Activated CD4-positive, alpha-beta T cell treated with anti-CD3 and anti-CD28 coated beads, Interleukin-2, Interleukin-4, amounts not matched to agents 100 ng/mL and 50 ng/mL, durations not matched to agents 16 hours and 8 hours (primary cell): ENCODE measurements at regions not wholly inside any gene's neighbourhood (a gene's known extent, or its start where the extent isn't known, plus 50 kb on each side); places are given as distances from the start of the nearest gene placed in this dataset.

ENCODE experiments used
- DNase-seq: peaks from one replicate; pipeline ENCODE4 v3.0.0-alpha.2; 2020; ENCODE audit warnings: low spot score

GRCh38 chr6:95780037-95780436 is 202.7 kb downstream of the MANEA start:
- no peak for DNase-seq

GRCh38 chr6:95784019-95784418 is 206.7 kb downstream of the MANEA start:
- no peak for DNase-seq

- DNase-seq = no peak
Observed at GRCh38 chr6:95784869-95785268, 207.5 kb downstream of the MANEA start.

GRCh38 chr6:95785785-95786184 is 208.4 kb downstream of the MANEA start:
- no peak for DNase-seq

- DNase-seq = no peak
Observed at GRCh38 chr6:95786802-95787201, 209.5 kb downstream of the MANEA start.

GRCh38 chr6:95790787-95791186 is 213.5 kb downstream of the MANEA start:
- DNase-seq = no peak

GRCh38 chr6:95794749-95795148 is 217.4 kb downstream of the MANEA start:
- no peak for DNase-seq

- DNase-seq = no peak
Observed at GRCh38 chr6:95795927-95796326, 218.6 kb downstream of the MANEA start.

- no peak for DNase-seq
Observed at GRCh38 chr6:95797054-95797453, 218.7 kb upstream of the FUT9 start.

- DNase-seq = no peak
Observed at GRCh38 chr6:95802978-95803377, 212.8 kb upstream of the FUT9 start.

- DNase-seq = no peak
Observed at GRCh38 chr6:95803889-95804288, 211.9 kb upstream of the FUT9 start.

GRCh38 chr6:95804847-95805541 is 210.8 kb upstream of the FUT9 start:
- DNase-seq = peak; percentile 35

- DNase-seq = peak; percentile 6
Observed at GRCh38 chr6:95805699-95806098, 210.1 kb upstream of the FUT9 start.

GRCh38 chr6:95815389-95816056 is 200.3 kb upstream of the FUT9 start:
- no peak for DNase-seq

GRCh38 chr6:95819461-95819860 is 196.3 kb upstream of the FUT9 start:
- DNase-seq = no peak

- no peak for DNase-seq
Observed at GRCh38 chr6:95819939-95820338, 195.8 kb upstream of the FUT9 start.

GRCh38 chr6:95830859-95831557 is 184.8 kb upstream of the FUT9 start:
- no peak for DNase-seq

- DNase-seq = no peak
Observed at GRCh38 chr6:95837890-95838289, 177.9 kb upstream of the FUT9 start.

- no peak for DNase-seq
Observed at GRCh38 chr6:95841560-95841959, 174.2 kb upstream of the FUT9 start.

- DNase-seq = no peak
Observed at GRCh38 chr6:95846652-95847051, 169.1 kb upstream of the FUT9 start.

- no peak for DNase-seq
Observed at GRCh38 chr6:95847061-95847460, 168.7 kb upstream of the FUT9 start.

- DNase-seq = no peak
Observed at GRCh38 chr6:95848717-95849116, 167.1 kb upstream of the FUT9 start.

GRCh38 chr6:95856876-95857364 is 158.9 kb upstream of the FUT9 start:
- DNase-seq = no peak
